PC-9 (cell line): ENCODE measurements at regions not wholly inside any gene's neighbourhood (a gene's known extent, or its start where the extent isn't known, plus 50 kb on each side); places are given as distances from the start of the nearest gene placed in this dataset.

Experiments
- CTCF ChIP-seq: fragments of 200-600 bp; sonication (generic); conservative IDR thresholded peaks from 2 replicates; pipeline ENCODE4 v1.6.1; 2017; ENCODE audit warnings: mixed run types, antibody characterized with exemption, mild to moderate bottlenecking, moderate library complexity
- EZH2 ChIP-seq: fragments of 200-600 bp; sonication (generic); IDR thresholded peaks from 2 replicates; pipeline ENCODE4 v1.8.0; 2017; ENCODE audit warnings: antibody characterized with exemption, low read depth

DNA sequence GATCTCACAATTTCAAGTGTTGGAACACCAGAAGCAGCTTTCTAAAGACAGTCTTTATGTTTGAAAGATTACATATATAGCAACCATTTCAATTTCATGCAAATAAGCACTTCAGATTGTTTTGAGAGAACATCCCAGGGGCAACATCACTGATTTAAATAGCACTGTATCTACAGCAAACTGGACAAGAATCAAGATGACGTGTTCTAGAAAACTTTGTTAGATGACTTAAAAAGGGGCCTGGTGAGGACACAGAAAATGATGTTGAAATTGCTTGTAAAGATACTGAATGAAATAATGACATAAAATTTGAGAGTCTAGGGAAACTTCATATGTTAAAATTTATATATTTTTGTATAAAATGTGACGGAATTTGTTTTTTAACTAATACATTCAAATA, 277.1 kb downstream of the KLF12 start:
- no peak for TF ChIP-seq CTCF
- no peak for TF ChIP-seq EZH2
